Caco-2 (cell line): ENCODE measurements at regions not wholly inside any gene's neighbourhood (a gene's known extent, or its start where the extent isn't known, plus 50 kb on each side); places are given as distances from the start of the nearest gene placed in this dataset.
A peak's percentile ranks its signal among the peaks of the same experiment; 100 is the strongest.

ENCODE experiments used
- BruUV-seq: library from RNA; stranded (reverse); fragments of 400-500 nt; replicated peaks from 2 replicates; lab custom pipeline; 2021; lab: Mats Ljungman, UMichigan
- CTCF ChIA-PET: fragments of 300-600 bp; sonication (Branson Sonifier 250); formaldehyde crosslinking; loops from one replicate; lab custom pipeline; 2022; ENCODE audit warnings: antibody characterized with exemption; lab: Charles Lee
- POLR2A ChIA-PET: fragments of 300-600 bp; sonication (Branson Sonifier 250); formaldehyde crosslinking; loops from one replicate; lab custom pipeline; 2022; ENCODE audit warnings: antibody characterized with exemption; lab: Charles Lee
- DNase-seq, 2 experiments: peaks; one replicate each; pipeline versions ENCODE4 v3.0.0 to v3.0.0-alpha.2; 2020 to 2022
- H3K27me3 ChIP-seq: replicated peaks from 2 replicates; pipeline ENCODE4 v1.6.0; 2011; ENCODE audit warnings: low read length; ENCODE audit not compliant: control insufficient read depth, insufficient read depth
- H3K36me3 ChIP-seq: 2 replicates; pipeline ENCODE4 v1.5.1; 2011; ENCODE audit warnings: low read length; ENCODE audit not compliant: control insufficient read depth, insufficient read depth
- H3K4me1 ChIP-seq: fragments of 250-450 bp; sonication (Bioruptor Pico); 2 replicates; pipeline ENCODE4 v1.5.1; 2020; ENCODE audit warnings: mild to moderate bottlenecking
- H3K4me3 ChIP-seq: 2 replicates; pipeline ENCODE4 v1.5.1; 2011; ENCODE audit warnings: low read depth, mild to moderate bottlenecking, control low read depth, low read length
- H3K9me3 ChIP-seq: fragments of 250-450 bp; sonication (Bioruptor Pico); 2 replicates; pipeline ENCODE4 v1.5.1; 2020; ENCODE audit warnings: mild to moderate bottlenecking, moderate library complexity
- H3K27ac Mint-ChIP-seq: one replicate; pipeline ENCODE4 v1.8.0; 2022; ENCODE audit warnings: mixed read lengths; ENCODE audit not compliant: unreplicated experiment
- H3K27me3 Mint-ChIP-seq: one replicate; pipeline ENCODE4 v1.8.0; 2022; ENCODE audit warnings: mixed read lengths; ENCODE audit not compliant: insufficient read depth, unreplicated experiment
- H3K36me3 Mint-ChIP-seq: one replicate; pipeline ENCODE4 v1.8.0; 2022; ENCODE audit warnings: mild to moderate bottlenecking, mixed read lengths; ENCODE audit not compliant: insufficient read depth, unreplicated experiment
- H3K4me1 Mint-ChIP-seq: one replicate; pipeline ENCODE4 v1.8.0; 2022; ENCODE audit warnings: low read depth, mixed read lengths; ENCODE audit not compliant: unreplicated experiment
- H3K4me3 Mint-ChIP-seq: one replicate; pipeline ENCODE4 v1.8.0; 2022; ENCODE audit warnings: mild to moderate bottlenecking, moderate library complexity, mixed read lengths; ENCODE audit not compliant: unreplicated experiment
- H3K9me3 Mint-ChIP-seq: one replicate; pipeline ENCODE4 v1.8.0; 2022; ENCODE audit warnings: mixed read lengths; ENCODE audit not compliant: unreplicated experiment
- intact Hi-C: fragments of 100-400 bp; cut with micrococcal nuclease; formaldehyde crosslinking; loops from one replicate; pipeline ENCODE4 v1.10.0; 2022; ENCODE audit not compliant: unreplicated experiment
- TF ChIP-seq, protein P1 (sequence below), 2 experiments: fragments of 200-600 bp in 1 of 2; IDR thresholded peaks; 1 replicate in 1 of 2; 2 replicates in 1 of 2; pipeline versions ENCODE4 v1.5.1 to v1.8.0; 2011 to 2022; ENCODE audit warnings: antibody characterized with exemption in 1 of 2, control low read depth in 1 of 2, inconsistent platforms in 1 of 2, low read depth in 1 of 2, low read length in 1 of 2, mild to moderate bottlenecking in 1 of 2, moderate library complexity in 1 of 2; ENCODE audit not compliant: insufficient read depth in 1 of 2, severe bottlenecking in 1 of 2, unreplicated experiment in 1 of 2

- H3K36me3 Mint-ChIP-seq, result no peaks in the 10 kb centered on the region
- BruUV-seq, result no TSS peak
- CTCF ChIA-PET, result no interaction called here
- no peak overlapping the region for H3K27ac Mint-ChIP-seq
- H3K27me3 Mint-ChIP-seq, result no peaks in the 10 kb centered on the region
- Histone ChIP-seq H3K27me3 (no peaks in the 10 kb centered on the region), H3K9me3 (no peaks in the 10 kb centered on the region), H3K4me3 (no peak overlapping the region), H3K36me3 (no peaks in the 10 kb centered on the region), H3K4me1 (peaks cover 6% of the 10 kb centered on the region)
- no peak overlapping the region for H3K4me3 Mint-ChIP-seq
- POLR2A ChIA-PET, result no interaction called here
- H3K9me3 Mint-ChIP-seq, result no peaks in the 10 kb centered on the region
- H3K4me1 Mint-ChIP-seq, result peaks cover 10% of the 10 kb centered on the region
- DNase-seq, result no peak
- TF ChIP-seq, protein P1, sequence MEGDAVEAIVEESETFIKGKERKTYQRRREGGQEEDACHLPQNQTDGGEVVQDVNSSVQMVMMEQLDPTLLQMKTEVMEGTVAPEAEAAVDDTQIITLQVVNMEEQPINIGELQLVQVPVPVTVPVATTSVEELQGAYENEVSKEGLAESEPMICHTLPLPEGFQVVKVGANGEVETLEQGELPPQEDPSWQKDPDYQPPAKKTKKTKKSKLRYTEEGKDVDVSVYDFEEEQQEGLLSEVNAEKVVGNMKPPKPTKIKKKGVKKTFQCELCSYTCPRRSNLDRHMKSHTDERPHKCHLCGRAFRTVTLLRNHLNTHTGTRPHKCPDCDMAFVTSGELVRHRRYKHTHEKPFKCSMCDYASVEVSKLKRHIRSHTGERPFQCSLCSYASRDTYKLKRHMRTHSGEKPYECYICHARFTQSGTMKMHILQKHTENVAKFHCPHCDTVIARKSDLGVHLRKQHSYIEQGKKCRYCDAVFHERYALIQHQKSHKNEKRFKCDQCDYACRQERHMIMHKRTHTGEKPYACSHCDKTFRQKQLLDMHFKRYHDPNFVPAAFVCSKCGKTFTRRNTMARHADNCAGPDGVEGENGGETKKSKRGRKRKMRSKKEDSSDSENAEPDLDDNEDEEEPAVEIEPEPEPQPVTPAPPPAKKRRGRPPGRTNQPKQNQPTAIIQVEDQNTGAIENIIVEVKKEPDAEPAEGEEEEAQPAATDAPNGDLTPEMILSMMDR (IDR thresholded peaks at IDR 0.05; ENCODE audit: insufficient read depth in 1 of 2, low read depth in 1 of 2, low read length in 1 of 2, severe bottlenecking in 1 of 2, unreplicated experiment in 1 of 2), result no peak
- intact Hi-C loops, result loop anchor here (10.0 kb wide), 1 partner anchor 775 kb away; no protein-coding TSS in a partner anchor
Observed at GRCh38 chr3:6079561-6080179, 781.2 kb upstream of the GRM7 start.

GRCh38 chr3:6088433-6088832 is 772.5 kb upstream of the GRM7 start:
- H3K27me3 Mint-ChIP-seq, result no peaks in the 10 kb centered on the region
- Histone ChIP-seq H3K4me3 (no peak overlapping the region), H3K9me3 (no peaks in the 10 kb centered on the region), H3K36me3 (no peaks in the 10 kb centered on the region), H3K27me3 (no peaks in the 10 kb centered on the region), H3K4me1 (no peaks in the 10 kb centered on the region)
- POLR2A ChIA-PET, result no interaction called here
- H3K36me3 Mint-ChIP-seq, result no peaks in the 10 kb centered on the region
- no peaks in the 10 kb centered on the region for H3K9me3 Mint-ChIP-seq
- no peak overlapping the region for H3K27ac Mint-ChIP-seq
- no TSS peak for BruUV-seq
- intact Hi-C loops, result loop anchor here (2.0 to 10.0 kb wide), 2 partner anchors 282 to 784 kb away; no protein-coding TSS in a partner anchor
- no peak overlapping the region for H3K4me3 Mint-ChIP-seq
- TF ChIP-seq, protein P1 (IDR thresholded peaks at IDR 0.05; ENCODE audit: insufficient read depth in 1 of 2, low read depth in 1 of 2, low read length in 1 of 2, severe bottlenecking in 1 of 2, unreplicated experiment in 1 of 2), result peak; percentile 13 to 31
- DNase-seq, result no peak
- H3K4me1 Mint-ChIP-seq, result no peaks in the 10 kb centered on the region
- CTCF ChIA-PET, result no interaction called here

DNA sequence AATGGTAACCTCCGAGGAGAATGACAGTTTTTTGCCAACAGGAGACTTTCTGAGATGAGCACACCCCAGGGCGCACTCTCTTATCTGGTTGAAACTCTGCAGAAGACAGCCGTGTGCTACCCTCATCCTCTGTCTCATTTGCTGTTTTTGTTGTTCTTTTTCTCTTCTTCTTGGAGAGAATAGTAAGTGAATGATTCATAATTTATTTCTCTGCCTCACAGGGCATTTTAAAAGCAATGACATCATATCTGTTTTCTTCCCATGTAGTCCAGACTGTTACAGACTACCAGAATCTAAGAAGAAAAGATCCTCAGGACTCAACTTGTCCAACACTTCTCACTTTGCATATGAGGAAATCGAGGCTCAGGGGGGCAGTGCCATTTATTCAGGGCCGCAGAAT is 771.1 kb upstream of the GRM7 start:
- Histone ChIP-seq H3K4me1 (no peaks in the 10 kb centered on the region), H3K4me3 (no peak overlapping the region), H3K36me3 (no peaks in the 10 kb centered on the region), H3K9me3 (no peaks in the 10 kb centered on the region), H3K27me3 (no peaks in the 10 kb centered on the region)
- TF ChIP-seq, protein P1 (IDR thresholded peaks at IDR 0.05; ENCODE audit: insufficient read depth in 1 of 2, low read depth in 1 of 2, low read length in 1 of 2, severe bottlenecking in 1 of 2, unreplicated experiment in 1 of 2), result no peak
- no peaks in the 10 kb centered on the region for H3K4me1 Mint-ChIP-seq
- CTCF ChIA-PET, result no interaction called here
- H3K9me3 Mint-ChIP-seq, result no peaks in the 10 kb centered on the region
- intact Hi-C loops, result loop anchor here (2.0 to 10.0 kb wide), 2 partner anchors 283 to 785 kb away; no protein-coding TSS in a partner anchor
- no peak overlapping the region for H3K4me3 Mint-ChIP-seq
- no TSS peak for BruUV-seq
- H3K36me3 Mint-ChIP-seq, result no peaks in the 10 kb centered on the region
- DNase-seq, result no peak
- H3K27ac Mint-ChIP-seq, result no peak overlapping the region
- no peaks in the 10 kb centered on the region for H3K27me3 Mint-ChIP-seq
- POLR2A ChIA-PET, result no interaction called here
